Colonic mucosa (tissue), 4 donors: ENCODE measurements at regions not wholly inside any gene's neighbourhood (a gene's known extent, or its start where the extent isn't known, plus 50 kb on each side); places are given as distances from the start of the nearest gene placed in this dataset.

ENCODE experiments used
- DNase-seq: peaks from one replicate; pipeline ENCODE4 v3.0.0-alpha.2; 2020
- H3K27ac ChIP-seq: fragments of 200-600 bp; one replicate; pipeline ENCODE4 v1.8.0; 2021
- H3K27me3 ChIP-seq: fragments of 200-600 bp; one replicate; pipeline ENCODE4 v1.8.0; 2021
- H3K36me3 ChIP-seq: fragments of 200-600 bp; one replicate; pipeline ENCODE4 v1.8.0; 2021
- H3K4me1 ChIP-seq: fragments of 200-600 bp; one replicate; pipeline ENCODE4 v1.8.0; 2021; ENCODE audit warnings: mild to moderate bottlenecking
- H3K4me3 ChIP-seq: fragments of 200-600 bp; one replicate; pipeline ENCODE4 v1.8.0; 2021
- H3K9ac ChIP-seq, 2 donors: one replicate each; pipeline ENCODE4 v1.7.0; 2013; ENCODE audit warnings: control low read depth in 2 of 2, low read depth in 2 of 2, low read length in 2 of 2
- H3K9me3 ChIP-seq: fragments of 200-600 bp; one replicate; pipeline ENCODE4 v1.8.0; 2021
- CTCF ChIP-seq: fragments of 200-600 bp; IDR thresholded peaks from one replicate; pipeline ENCODE4 v1.8.0; 2022; ENCODE audit warnings: antibody characterized with exemption, mild to moderate bottlenecking
- intact Hi-C: fragments of 100-400 bp; cut with DNase I; formaldehyde crosslinking; loops from one replicate; pipeline ENCODE4 v1.14.1; 2022
- donor health status: healthy.
- donor health status: DM: no; HTN: no; CAD: no.
- donor health status: DM: no; HTN: no; CAD: no.

DNA sequence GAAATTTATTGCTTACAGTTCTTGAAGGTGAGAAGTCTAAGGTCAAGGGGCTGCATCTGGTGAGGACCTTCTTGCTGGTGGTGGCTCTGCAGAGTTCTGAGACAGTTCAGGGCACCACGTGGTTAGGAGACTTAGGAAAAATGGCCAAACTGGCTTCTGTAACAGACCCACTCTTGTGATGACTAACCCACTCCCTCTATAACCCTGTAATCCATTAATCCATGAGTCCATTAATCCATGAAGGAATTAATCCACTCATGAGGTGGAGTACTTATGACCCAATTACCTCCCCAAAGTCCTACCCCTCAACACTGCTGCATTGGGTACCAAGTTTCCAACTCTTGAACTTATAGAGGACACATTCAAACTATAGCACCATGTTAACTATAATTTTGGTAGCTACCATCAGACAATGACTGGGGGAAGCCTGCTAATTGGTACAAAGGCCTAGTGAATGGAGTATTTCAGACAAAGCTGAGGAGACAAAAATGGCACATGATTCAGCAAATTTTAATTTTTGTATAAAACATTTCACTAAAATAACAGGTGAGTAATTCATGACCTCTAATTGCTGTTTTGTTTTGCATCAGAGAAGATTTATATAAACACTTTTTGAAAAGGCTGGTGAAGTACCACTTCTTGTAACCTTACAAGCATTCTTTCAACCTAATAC is 374.1 kb upstream of the TBL1XR1 start:
- Histone ChIP-seq H3K36me3 (no peaks in the 10 kb centered on the region), H3K4me1 (peaks cover 5% of the 10 kb centered on the region), H3K9me3 (no peaks in the 10 kb centered on the region), H3K27me3 (no peaks in the 10 kb centered on the region), H3K27ac (no peak overlapping the region), H3K9ac (no peak overlapping the region), H3K4me3 (no peak overlapping the region)
- TF ChIP-seq CTCF: no peak
- no peak for DNase-seq
- intact Hi-C loops: no loop called here

DNA sequence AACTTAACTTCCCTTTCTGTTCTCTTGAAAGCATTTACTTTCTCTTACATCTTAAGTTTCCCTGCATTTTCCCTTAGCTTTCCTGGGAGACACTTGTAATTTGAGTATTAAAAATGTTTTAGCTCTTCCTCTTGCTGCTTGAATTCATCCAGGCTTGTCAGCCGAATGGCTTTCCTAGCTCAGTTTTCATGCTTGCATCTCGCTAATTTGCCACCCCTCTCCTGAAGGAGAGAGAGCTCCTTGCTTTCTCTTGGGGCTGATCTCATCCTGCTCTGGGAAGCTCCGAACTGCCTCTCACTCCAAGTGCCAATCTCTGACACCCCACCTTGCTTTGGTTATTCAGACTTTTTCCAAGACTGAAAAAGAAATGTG is 374.6 kb upstream of the TBL1XR1 start:
- H3K4me3 ChIP-seq: no peak overlapping the region
- H3K36me3 ChIP-seq: no peaks in the 10 kb centered on the region
- H3K27me3 ChIP-seq: no peaks in the 10 kb centered on the region
- intact Hi-C loops: no loop called here
- DNase-seq: no peak
- peaks cover 5% of the 10 kb centered on the region for H3K4me1 ChIP-seq
- no peak overlapping the region for H3K9ac ChIP-seq
- no peak for TF ChIP-seq CTCF
- H3K9me3 ChIP-seq: no peaks in the 10 kb centered on the region
- no peak overlapping the region for H3K27ac ChIP-seq

DNA sequence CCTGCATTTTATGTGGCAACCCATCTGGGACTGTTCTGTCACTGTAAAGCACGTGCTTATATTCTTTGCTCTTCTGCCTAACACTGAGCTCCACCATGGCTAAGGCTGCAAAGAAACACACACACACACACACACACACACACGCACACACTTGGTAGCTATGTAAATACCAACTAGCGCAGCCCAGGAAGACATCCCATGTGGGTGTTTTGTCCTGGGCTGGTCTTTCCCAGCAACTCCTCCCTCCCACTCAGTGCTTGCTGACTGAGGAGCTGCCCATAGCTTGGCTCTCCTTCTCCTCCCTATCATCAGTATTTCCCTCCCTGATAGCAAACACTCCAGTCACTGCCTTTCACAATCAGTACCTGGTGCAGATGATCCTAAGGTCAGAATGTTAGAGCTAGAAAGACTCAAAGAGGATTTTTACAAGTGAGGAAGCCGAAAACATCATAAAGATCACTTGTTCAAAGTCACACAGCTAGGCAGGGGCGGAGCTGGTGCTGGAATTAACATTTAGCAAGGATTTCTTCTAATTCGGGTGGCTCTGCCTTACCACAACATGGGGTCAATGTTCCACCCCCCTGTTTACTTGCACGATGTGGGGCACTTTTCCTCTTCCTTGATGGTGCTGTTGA is 377.1 kb upstream of the TBL1XR1 start:
- Histone ChIP-seq H3K4me3 (no peak overlapping the region), H3K36me3 (no peaks in the 10 kb centered on the region), H3K27ac (peak overlapping the region; percentile 44), H3K4me1 (peaks cover 5% of the 10 kb centered on the region), H3K9me3 (no peaks in the 10 kb centered on the region), H3K9ac (no peak overlapping the region), H3K27me3 (no peaks in the 10 kb centered on the region)
- intact Hi-C loops: no loop called here
- TF ChIP-seq CTCF: no peak
- peak; percentile 82 for DNase-seq

GRCh38 chr3:177576746-177577145 is 379.5 kb upstream of the TBL1XR1 start:
- H3K4me1 ChIP-seq: peaks cover 5% of the 10 kb centered on the region
- intact Hi-C loops: no loop called here
- H3K36me3 ChIP-seq: no peaks in the 10 kb centered on the region
- no peak overlapping the region for H3K9ac ChIP-seq
- no peaks in the 10 kb centered on the region for H3K27me3 ChIP-seq
- DNase-seq: no peak
- H3K9me3 ChIP-seq: no peaks in the 10 kb centered on the region
- no peak overlapping the region for H3K4me3 ChIP-seq
- no peak overlapping the region for H3K27ac ChIP-seq
- TF ChIP-seq CTCF: no peak

DNA sequence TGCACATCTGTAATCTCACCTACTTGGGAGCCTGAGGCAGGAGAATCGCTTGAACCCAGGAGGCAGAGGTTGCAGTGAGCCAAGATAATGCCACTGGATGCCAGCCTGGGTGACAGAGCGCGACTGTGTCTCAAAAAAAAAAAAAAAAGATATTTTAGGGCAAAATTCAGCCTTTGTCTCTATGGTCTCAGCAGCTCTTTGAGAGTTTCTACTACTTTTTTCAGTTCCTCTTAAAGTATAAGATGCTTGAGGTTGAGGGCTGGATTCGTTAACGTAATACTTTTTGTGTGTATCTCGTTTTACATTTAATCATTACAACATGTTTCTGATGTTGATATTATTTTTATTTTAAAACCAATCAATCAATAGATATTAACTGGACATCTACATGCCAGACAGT is 381.2 kb upstream of the TBL1XR1 start:
- H3K4me3 ChIP-seq: no peak overlapping the region
- H3K4me1 ChIP-seq: peaks cover 5% of the 10 kb centered on the region
- no peak for DNase-seq
- no peaks in the 10 kb centered on the region for H3K9me3 ChIP-seq
- no peak overlapping the region for H3K9ac ChIP-seq
- no peaks in the 10 kb centered on the region for H3K27me3 ChIP-seq
- TF ChIP-seq CTCF: no peak
- no peak overlapping the region for H3K27ac ChIP-seq
- no peaks in the 10 kb centered on the region for H3K36me3 ChIP-seq
- intact Hi-C loops: no loop called here
